Stomach (tissue), 4 donors: ENCODE measurements at regions not wholly inside any gene's neighbourhood (a gene's known extent, or its start where the extent isn't known, plus 50 kb on each side); places are given as distances from the start of the nearest gene placed in this dataset.

Experiments
- CTCF ChIP-seq, 7 experiments: fragments of 450-650 bp in 4 of 7; fragments of 200-600 bp in 3 of 7; sonication (generic) in 3 of 7; IDR thresholded peaks; one replicate each; pipeline ENCODE4 v1.5.1; 2016 to 2019; ENCODE audit warnings: antibody characterized with exemption in 7 of 7, control low read depth in 2 of 7, mild to moderate bottlenecking in 1 of 7
- EP300 ChIP-seq: sonication (generic); formaldehyde crosslinking; IDR thresholded peaks from one replicate; pipeline ENCODE4 v1.6.1; 2017; ENCODE audit warnings: antibody characterized with exemption
- POLR2AphosphoS5 ChIP-seq, 3 donors: sonication (generic); formaldehyde crosslinking; IDR thresholded peaks; one replicate each; pipeline ENCODE4 v1.6.1; 2016; ENCODE audit warnings: antibody characterized with exemption in 3 of 3

GRCh38 chr17:21774263-21774662 lies 81.9 kb downstream of the KCNJ18 start:
- no peak for TF ChIP-seq CTCF (IDR thresholded peaks at IDR 0.05)
- no peak for TF ChIP-seq POLR2AphosphoS5 (IDR thresholded peaks at IDR 0.05)
- TF ChIP-seq EP300 = no peak
